Stimulated activated naive CD8-positive, alpha-beta T cell treated with anti-CD3 and anti-CD28 coated beads, Interleukin-15, amount 100 ng/mL, for 72 hours (primary cell): ENCODE measurements at regions not wholly inside any gene's neighbourhood (a gene's known extent, or its start where the extent isn't known, plus 50 kb on each side); places are given as distances from the start of the nearest gene placed in this dataset.

Source experiments
- ATAC-seq: fragments of 150-1000 bp; cut with Tn5 transposase; 2 replicates; pipeline ENCODE4 v1.10.0; 2021; ENCODE audit warnings: mild to moderate bottlenecking, moderate library complexity
- DNase-seq, 2 donors: peaks; one replicate each; pipeline ENCODE4 v3.0.0; 2021 to 2022
- H3K27ac Mint-ChIP-seq, 2 donors: one replicate each; pipeline ENCODE4 v1.8.0; 2022; ENCODE audit warnings: mild to moderate bottlenecking in 2 of 2, mixed read lengths in 2 of 2, moderate library complexity in 2 of 2
- H3K27me3 Mint-ChIP-seq: one replicate; pipeline ENCODE4 v1.8.0; 2022; ENCODE audit warnings: mixed read lengths
- H3K4me1 Mint-ChIP-seq: one replicate; pipeline ENCODE4 v1.8.0; 2022; ENCODE audit warnings: mild to moderate bottlenecking, mixed read lengths
- H3K4me3 Mint-ChIP-seq, 2 donors: one replicate each; pipeline ENCODE4 v1.8.0; 2022; ENCODE audit warnings: mild to moderate bottlenecking in 2 of 2, mixed read lengths in 2 of 2, moderate library complexity in 1 of 2
- H3K9me3 Mint-ChIP-seq, 2 donors: one replicate each; pipeline ENCODE4 v1.8.0; 2022; ENCODE audit warnings: mixed read lengths in 2 of 2

DNA sequence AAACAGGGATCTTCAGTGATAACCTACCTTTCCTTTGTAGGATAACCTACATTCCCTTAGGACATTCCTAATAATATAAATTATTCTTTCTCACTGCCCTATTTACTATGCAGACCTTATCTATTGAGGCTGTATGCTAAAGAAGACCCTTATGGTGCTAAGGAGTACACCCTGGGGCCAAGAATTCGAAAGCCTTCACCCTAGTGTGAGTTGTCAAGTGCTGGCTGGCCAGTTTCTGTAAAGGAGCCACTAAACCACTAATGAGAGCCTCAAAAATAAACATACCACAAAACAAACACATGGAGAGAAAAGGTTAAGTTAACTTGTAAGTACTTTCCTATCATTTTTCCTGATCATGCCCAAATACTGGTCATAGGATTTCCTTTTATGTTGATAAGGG lies 315.0 kb upstream of the CAMK1G start:
- ATAC-seq (no peak), DNase-seq (no peak)
- Mint-ChIP-seq H3K9me3 (no peaks in the 10 kb centered on the region), H3K4me1 (no peaks in the 10 kb centered on the region), H3K4me3 (no peak overlapping the region), H3K27ac (no peak overlapping the region), H3K27me3 (no peaks in the 10 kb centered on the region)

DNA sequence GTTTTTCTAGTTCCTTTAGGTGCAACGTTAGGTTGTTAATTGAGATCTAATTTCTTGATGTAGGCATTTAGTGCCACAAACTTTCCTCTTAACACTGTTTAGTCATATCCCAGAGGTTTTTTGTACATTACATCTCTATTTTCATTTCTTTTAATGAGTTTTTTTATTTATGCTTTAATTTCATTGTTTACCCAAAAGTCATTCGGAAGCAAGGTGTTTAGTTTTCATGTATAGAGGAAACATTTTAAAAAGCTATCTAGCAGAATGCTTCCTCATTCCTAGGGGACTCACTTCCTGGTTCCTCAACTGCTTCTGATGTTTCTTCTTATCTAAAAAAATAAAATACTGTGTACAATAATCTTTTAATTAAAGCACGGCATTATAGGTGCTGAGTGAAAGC lies 307.2 kb upstream of the CAMK1G start:
- Mint-ChIP-seq H3K9me3 (peaks cover 0 to 5% of the 10 kb centered on the region in 2 donors), H3K4me3 (no peak overlapping the region), H3K4me1 (no peaks in the 10 kb centered on the region), H3K27me3 (peaks cover 11% of the 10 kb centered on the region), H3K27ac (no peak overlapping the region)
- DNase-seq (no peak), ATAC-seq (no peak)

DNA sequence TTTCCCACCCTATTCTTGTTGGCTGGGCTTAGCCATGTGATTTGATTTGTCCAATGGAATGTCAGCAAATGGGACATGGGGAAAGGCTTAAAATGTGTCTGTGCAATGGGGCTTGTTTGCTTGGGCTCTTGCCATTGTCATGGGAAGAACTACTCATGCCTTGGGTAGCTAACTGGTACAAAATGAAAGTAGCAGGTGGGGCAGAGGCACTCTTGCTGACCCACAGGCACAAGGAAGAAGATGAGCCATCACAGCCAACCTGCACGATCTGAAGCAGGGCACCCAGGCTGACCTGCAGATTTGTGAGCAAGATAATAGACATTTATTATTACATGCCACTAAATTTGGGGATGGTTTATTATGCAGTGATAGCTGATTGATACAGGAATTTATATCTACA lies 305.9 kb upstream of the CAMK1G start:
- Mint-ChIP-seq H3K4me1 (no peaks in the 10 kb centered on the region), H3K27me3 (peaks cover 11% of the 10 kb centered on the region), H3K9me3 (peaks cover 0 to 5% of the 10 kb centered on the region in 2 donors), H3K4me3 (no peak overlapping the region), H3K27ac (no peak overlapping the region)
- DNase-seq (no peak), ATAC-seq (no peak)

DNA sequence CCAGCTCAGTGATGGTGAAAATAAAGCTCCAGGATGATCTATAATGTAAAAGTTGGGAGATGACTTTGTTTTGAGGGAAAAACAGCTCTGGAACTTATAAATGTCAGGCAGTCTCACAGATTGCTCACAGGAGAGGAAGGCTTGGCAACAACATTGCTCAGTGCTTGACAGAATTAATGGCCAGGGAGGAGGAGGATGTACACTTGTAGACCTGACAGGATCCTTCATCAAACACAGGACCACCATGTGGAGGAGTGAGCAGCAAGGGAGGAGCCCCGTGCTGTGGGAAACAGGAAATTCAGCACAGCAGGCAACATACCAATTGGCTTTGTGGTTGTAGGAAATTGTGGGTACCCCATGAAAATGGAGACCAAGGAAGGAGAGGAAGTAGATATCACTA lies 291.8 kb upstream of the CAMK1G start:
- ATAC-seq = no peak
- DNase-seq = no peak
- H3K4me1 Mint-ChIP-seq = no peaks in the 10 kb centered on the region
- H3K27ac Mint-ChIP-seq = no peak overlapping the region
- no peaks in the 10 kb centered on the region for H3K27me3 Mint-ChIP-seq
- H3K4me3 Mint-ChIP-seq = no peak overlapping the region
- H3K9me3 Mint-ChIP-seq = no peaks in the 10 kb centered on the region

DNA sequence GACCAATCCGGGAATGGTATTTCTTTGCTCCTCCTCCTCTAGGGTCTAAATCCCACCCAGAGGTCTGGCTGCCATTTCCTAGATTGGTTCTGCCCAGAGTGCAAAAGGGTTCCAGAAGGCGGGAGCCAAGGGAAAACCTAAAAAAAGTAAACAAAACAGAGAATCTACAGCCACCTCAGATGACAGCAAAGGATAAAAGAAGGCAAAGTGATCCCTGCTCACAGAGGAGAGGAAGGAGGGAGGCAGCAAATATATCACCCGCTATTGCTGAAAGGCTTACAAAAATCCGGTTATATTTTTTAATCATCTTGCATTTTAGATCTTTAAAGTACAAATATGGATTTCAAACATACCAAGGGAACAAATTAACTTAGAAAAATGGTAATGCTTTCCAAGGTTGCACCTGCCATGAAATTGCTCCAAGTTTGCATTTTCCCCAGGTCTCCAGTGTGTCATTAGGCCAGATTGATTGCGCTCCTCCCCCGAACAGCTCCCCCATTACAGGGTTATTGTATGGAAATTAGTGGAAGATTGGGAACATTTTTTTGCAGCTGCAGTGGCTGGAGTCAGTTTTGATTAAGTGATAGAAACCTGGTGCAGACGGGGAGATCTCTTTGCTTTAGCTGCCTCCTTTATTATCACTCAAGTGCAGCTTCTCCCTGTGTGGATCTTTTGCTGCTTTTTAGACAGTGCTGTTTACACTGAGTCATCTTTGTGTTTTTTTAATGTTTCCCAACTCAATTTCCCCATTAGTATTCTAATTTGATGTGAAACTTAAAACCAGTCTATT lies 280.5 kb upstream of the CAMK1G start:
- Mint-ChIP-seq H3K27ac (no peak overlapping the region), H3K27me3 (peaks cover 19% of the 10 kb centered on the region), H3K9me3 (no peaks in the 10 kb centered on the region), H3K4me1 (no peaks in the 10 kb centered on the region), H3K4me3 (no peak overlapping the region)
- ATAC-seq (no peak), DNase-seq (no peak)

DNA sequence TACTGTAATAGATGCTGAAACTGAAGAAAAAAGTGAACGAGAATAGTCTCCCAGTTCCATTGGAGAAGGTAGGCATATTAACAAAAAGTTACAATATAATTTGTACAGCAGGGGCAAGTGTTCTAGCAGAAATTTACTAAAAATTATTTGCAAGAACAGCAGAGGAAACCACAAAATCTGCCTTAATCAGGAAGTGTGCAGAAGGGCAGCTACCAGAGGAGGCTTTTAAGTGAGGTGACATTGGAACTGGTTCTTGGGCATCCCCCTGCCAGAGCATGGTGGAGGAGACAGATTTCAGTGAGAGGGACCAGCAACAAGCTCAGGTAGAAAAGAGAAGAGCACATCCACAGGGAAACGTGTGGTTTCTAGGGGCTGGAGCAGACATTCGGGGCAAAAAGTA lies 279.3 kb upstream of the CAMK1G start:
- DNase-seq = no peak
- no peaks in the 10 kb centered on the region for H3K9me3 Mint-ChIP-seq
- H3K4me1 Mint-ChIP-seq = no peaks in the 10 kb centered on the region
- no peak overlapping the region for H3K27ac Mint-ChIP-seq
- no peak overlapping the region for H3K4me3 Mint-ChIP-seq
- no peak for ATAC-seq
- H3K27me3 Mint-ChIP-seq = peaks cover 19% of the 10 kb centered on the region

DNA sequence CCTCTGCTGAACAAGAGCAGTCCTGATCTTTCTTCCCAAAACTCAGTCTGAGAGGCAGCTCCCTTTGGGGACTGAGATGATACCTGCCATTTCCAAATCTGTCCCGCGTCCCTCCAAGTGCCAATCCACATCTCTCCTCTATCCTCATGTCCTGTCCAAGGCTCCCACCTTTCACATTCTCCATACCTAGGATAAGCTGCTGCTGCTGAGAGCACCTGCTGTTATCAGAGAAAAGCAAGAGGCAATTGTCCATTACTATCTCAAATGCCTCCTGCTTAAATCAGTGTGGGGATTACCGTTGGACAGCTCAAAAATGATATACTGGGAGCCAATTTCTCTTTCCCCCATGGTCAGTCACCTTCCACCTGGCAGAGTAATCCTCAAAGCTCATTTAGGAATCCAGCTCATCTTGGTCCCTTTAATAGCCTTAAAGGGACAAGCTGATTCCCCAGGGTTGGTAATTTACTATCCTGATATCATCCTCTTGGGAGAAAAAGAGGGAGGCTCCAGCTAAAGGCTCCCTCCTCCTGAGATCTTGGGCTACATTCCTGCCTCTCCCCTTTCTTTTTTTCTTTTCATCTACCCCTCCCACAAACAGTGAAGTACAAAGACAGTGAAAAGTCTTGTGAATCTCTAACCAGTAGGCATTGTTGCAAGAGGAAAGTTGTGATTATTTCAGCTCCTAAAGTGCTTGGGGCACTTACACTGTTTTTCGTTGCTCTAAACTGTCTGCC lies 278.1 kb upstream of the CAMK1G start:
- Mint-ChIP-seq H3K4me1 (no peaks in the 10 kb centered on the region), H3K27ac (no peak overlapping the region), H3K9me3 (no peaks in the 10 kb centered on the region), H3K4me3 (no peak overlapping the region), H3K27me3 (peaks cover 19% of the 10 kb centered on the region)
- no peak for DNase-seq
- ATAC-seq = no peak

DNA sequence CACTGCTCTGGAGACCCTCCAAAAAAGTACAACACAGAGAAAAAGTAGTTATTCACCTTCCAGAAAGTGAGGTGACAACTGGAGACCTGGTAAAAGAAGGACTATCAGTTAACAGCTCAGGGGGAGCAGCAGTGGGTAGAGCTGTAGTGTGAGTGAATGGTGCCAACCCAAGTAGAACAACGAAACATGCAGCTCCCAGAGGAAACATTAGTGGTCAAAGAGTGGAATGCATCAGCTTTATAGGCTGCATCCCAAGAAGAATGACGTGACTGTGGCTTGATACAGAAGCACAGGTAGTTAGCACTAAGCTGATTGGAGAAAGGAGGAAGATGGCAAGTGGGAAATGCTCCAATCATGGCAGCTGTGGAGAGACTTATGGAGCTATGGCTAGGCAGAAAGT lies 275.7 kb upstream of the CAMK1G start:
- no peak overlapping the region for H3K4me3 Mint-ChIP-seq
- H3K27ac Mint-ChIP-seq = no peak overlapping the region
- no peaks in the 10 kb centered on the region for H3K9me3 Mint-ChIP-seq
- ATAC-seq (no peak), DNase-seq (no peak)
- no peaks in the 10 kb centered on the region for H3K4me1 Mint-ChIP-seq
- H3K27me3 Mint-ChIP-seq = peaks cover 25% of the 10 kb centered on the region

DNA sequence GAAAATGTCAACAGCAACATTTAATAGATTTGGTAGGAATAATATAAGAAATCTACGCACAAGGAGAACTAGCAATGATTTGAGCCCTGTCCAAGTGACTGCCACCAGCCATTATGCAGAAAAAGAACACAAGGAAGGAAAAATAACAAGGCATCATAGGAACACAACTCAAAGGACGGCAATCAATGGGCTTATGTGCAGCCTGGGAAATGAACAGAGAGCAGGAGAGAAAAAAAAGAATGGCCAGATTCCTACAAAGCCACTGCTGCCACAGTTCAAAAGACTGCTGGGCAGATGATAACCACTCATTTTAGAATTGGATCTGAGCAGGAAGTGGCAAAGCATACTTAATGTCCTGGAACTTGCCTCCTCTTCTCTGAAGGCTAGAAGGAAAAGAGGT lies 274.3 kb upstream of the CAMK1G start:
- no peak overlapping the region for H3K4me3 Mint-ChIP-seq
- H3K27me3 Mint-ChIP-seq = peaks cover 21% of the 10 kb centered on the region
- no peaks in the 10 kb centered on the region for H3K4me1 Mint-ChIP-seq
- ATAC-seq (no peak), DNase-seq (no peak)
- H3K9me3 Mint-ChIP-seq = no peaks in the 10 kb centered on the region
- H3K27ac Mint-ChIP-seq = no peak overlapping the region

DNA sequence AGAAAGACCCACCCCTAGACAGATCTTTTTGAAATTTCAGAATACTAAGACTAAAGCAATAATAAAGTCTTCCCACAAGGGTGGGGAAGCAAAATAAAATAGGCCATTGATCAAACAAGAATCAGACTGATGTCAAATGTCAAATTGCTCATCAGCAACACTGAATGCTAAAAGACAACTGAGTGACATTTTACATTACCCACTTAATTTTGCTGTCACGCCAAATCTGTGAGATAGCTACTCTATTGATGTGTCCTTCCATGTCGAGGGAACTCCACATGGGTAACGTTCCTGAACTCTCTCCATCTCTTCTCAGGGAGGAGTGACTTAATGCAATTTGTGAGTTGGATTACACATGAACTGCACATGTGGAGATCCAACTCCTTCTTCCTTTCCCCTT lies 271.7 kb upstream of the CAMK1G start:
- Mint-ChIP-seq H3K27me3 (peaks cover 6% of the 10 kb centered on the region), H3K9me3 (no peaks in the 10 kb centered on the region), H3K4me3 (no peak overlapping the region), H3K4me1 (no peaks in the 10 kb centered on the region), H3K27ac (no peak overlapping the region)
- DNase-seq = no peak
- ATAC-seq = no peak

DNA sequence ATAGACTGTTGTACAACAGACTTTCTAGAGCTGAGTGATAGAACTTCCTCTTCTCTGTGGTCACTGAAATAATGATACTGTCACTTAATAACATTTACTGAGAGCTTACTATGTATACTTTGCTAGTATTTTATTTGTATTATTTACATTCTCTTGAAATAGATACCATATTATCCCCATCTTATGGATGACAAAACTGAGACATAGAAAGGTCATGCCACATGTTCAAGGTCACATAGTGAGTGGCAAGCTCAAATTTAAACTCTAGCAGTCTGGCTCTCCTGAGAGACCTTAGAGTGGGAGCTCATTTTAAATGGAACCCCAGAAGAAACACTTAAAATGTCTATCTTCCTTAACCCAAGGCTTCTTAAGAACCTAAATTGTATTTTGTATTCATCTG lies 266.6 kb upstream of the CAMK1G start:
- Mint-ChIP-seq H3K27ac (no peak overlapping the region), H3K9me3 (no peaks in the 10 kb centered on the region), H3K4me3 (no peak overlapping the region), H3K4me1 (no peaks in the 10 kb centered on the region), H3K27me3 (peaks cover 4% of the 10 kb centered on the region)
- no peak for DNase-seq
- no peak for ATAC-seq

DNA sequence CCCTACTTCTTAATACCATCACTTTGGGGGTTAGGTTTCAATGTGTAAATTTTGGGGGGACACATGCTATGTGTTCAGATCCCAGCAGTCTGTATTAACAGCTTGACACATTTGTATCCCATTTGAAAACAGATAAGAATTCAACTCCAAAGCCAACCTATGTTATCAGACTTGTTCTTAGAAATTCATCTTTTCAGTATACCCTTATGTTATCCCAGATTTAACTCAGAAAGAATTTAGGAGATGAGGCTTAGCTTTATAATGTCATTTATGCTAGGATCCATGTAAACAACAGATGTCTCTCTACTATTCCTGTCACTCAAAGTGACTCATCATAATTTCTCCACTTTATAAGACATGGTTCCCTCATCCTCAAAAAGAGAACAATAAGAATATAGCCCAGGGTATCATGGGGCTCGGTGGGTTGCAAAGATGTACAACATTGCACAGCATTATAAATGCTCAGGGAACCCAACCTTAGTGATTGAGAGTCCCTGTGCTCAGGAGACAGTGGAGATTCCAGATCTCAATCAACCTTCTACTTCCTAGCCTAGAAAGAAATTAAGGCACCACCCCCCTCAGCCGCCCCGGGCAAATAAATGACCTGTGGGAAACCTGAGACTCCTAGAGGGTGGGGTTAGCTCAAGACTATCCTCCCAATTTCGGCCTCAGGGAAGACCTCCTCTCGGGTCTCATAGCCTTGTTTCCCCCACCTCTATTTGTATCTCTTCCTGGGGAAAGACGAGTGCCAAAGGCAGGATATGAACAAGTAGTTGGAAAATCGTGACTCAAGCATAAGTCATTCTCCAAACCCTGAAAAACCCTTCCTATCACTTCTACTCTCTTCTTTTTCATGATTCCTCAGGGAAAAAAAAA lies 265.1 kb upstream of the CAMK1G start:
- H3K4me3 Mint-ChIP-seq = no peak overlapping the region
- H3K4me1 Mint-ChIP-seq = no peaks in the 10 kb centered on the region
- H3K27ac Mint-ChIP-seq = no peak overlapping the region
- H3K9me3 Mint-ChIP-seq = no peaks in the 10 kb centered on the region
- DNase-seq = no peak
- H3K27me3 Mint-ChIP-seq = no peaks in the 10 kb centered on the region
- ATAC-seq = no peak

DNA sequence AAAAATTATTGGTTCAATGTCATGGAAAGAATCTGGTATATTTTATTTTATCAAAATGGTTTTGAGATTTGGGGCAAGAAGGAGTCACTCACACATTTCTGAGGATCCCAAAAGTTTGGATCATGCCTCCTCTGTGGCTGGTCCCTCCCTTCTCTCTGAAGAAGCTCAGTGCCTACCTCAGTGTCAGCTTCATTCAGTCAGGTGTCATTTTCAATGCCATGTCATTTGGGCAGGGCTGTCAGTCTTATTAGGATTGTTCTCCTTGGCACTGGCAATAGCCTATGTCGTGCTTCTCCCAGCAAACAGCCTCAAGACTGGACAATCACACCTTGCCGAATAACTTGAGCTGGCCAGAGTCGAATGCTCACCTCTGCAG lies 264.5 kb upstream of the CAMK1G start:
- H3K27me3 Mint-ChIP-seq = no peaks in the 10 kb centered on the region
- no peaks in the 10 kb centered on the region for H3K4me1 Mint-ChIP-seq
- no peaks in the 10 kb centered on the region for H3K9me3 Mint-ChIP-seq
- no peak overlapping the region for H3K4me3 Mint-ChIP-seq
- no peak overlapping the region for H3K27ac Mint-ChIP-seq
- DNase-seq (no peak), ATAC-seq (no peak)

DNA sequence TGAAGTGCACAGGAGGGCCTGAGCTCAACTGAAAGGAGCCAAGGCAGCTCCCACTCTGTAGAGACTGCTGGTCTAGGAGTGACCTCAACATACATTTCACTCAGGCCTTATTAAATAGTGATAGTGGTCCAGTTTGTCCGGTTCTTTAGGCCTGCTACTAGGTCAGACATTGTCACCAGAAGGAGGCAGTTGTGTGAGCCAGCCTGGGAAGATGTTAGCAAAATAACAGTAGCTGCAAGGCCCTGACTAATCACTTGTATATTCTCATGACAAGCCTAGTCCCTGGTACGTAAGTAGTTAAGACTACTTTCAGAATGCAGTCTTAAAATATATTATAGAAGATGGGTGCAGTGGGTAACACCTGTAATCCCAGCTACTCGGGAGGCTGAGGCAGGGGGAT lies 264.0 kb upstream of the CAMK1G start:
- Mint-ChIP-seq H3K4me1 (no peaks in the 10 kb centered on the region), H3K9me3 (no peaks in the 10 kb centered on the region), H3K27me3 (no peaks in the 10 kb centered on the region), H3K27ac (no peak overlapping the region), H3K4me3 (no peak overlapping the region)
- DNase-seq (no peak), ATAC-seq (no peak)

DNA sequence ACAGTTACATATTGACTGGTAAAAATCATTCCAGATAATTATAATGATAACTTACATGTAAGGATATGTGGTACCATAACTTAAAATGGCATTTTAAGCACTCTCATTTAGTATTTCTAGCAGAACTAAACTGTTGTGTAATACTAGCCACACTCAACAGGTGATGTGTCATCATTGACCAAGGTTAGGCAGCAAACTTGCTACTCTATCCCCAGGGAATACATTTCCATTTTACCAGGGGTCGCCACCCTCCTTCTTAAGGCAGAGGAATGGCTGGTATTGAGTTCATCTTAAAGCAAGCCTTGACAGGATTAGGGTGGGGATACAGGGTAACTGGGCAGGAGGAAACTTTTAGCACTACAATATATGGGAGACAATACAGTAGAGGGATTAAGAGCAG lies 259.8 kb upstream of the CAMK1G start:
- DNase-seq = no peak
- Mint-ChIP-seq H3K27me3 (no peaks in the 10 kb centered on the region), H3K27ac (no peak overlapping the region), H3K9me3 (no peaks in the 10 kb centered on the region), H3K4me1 (no peaks in the 10 kb centered on the region), H3K4me3 (no peak overlapping the region)
- ATAC-seq = no peak
